Stimulated activated CD4-positive, alpha-beta T cell treated with anti-CD3 and anti-CD28 coated beads, Interleukin-2, amount 100 ng/mL, for 24 hours (primary cell): ENCODE measurements at regions not wholly inside any gene's neighbourhood (a gene's known extent, or its start where the extent isn't known, plus 50 kb on each side); places are given as distances from the start of the nearest gene placed in this dataset.

Experiments
- DNase-seq, 2 donors: peaks; one replicate each; pipeline ENCODE4 v3.0.0-alpha.2; 2020

- no peak for DNase-seq
Measured at GRCh38 chr15:70257573-70258248, 160.0 kb upstream of the TLE3 start.

- no peak for DNase-seq
Measured at GRCh38 chr15:70257047-70257446, 159.3 kb upstream of the TLE3 start.

- DNase-seq: no peak
Measured at GRCh38 chr15:70254311-70254869, 156.7 kb upstream of the TLE3 start.

- DNase-seq: no peak
Measured at GRCh38 chr15:70253461-70254156, 155.9 kb upstream of the TLE3 start.

DNA sequence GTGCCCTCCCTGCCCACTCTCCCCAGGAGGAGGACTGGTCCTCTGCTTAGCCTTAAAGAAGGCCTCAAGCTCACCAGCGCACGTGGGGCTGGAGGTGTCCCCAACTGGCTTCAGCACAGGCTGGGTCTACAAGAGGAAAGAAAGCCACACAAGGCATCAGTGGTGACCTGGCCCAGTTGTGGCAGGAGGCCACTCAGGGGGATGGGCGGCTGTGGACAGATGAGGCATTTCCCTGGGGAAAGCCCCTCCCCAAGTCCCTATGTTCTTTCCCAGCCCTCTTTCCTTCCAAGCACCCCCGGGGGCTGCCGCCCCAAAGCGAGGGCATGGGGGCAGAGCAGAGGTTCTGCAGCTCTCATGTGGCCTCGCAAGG, 155.2 kb upstream of the TLE3 start:
- DNase-seq: no peak

DNA sequence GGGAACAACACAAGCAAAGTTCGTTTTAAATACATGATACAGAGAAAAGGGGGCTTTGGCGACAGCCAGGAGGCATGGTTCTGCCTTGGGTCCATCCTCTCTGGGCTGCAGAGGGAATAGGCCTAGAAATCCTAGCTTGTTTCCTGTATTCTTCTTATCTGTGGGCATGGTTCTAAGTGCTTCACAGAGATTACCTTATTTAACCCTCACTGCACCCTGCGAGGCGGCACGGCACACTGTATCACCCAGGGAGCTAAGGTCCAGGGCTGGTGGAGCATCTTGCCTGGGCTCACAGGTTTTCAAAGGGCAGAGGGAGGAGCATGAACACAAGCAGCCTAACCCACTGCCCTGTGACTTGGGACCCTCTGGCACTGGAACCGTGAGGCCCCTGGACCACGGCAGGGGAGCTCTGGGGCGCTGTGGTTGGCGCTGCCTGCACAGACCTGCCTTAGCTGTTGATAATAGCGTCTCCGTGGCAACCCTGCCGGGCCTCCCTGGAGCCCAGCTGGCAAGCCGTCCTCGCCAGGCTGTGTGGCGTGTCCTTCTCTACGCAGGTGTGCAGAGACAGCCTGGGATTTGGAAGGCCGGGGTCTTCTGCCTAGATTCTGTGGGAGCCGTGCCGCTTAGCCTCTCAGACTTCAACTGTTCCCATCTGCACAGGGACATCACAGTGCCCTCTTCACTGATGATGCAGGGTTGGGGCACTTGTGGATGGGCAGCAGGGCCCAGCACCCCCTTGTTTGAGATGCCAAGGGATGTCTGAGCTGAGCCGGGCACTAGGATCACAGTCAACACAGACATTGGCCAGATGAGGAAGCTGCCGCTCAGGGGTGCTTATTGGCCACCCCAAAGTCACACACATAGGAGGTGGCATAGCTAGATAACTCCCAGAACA, 154.6 kb upstream of the TLE3 start:
- no peak for DNase-seq

GRCh38 chr15:70251246-70251990, 153.7 kb upstream of the TLE3 start:
- DNase-seq: no peak

GRCh38 chr15:70250208-70251201, 152.8 kb upstream of the TLE3 start:
- DNase-seq: no peak

- DNase-seq: no peak
Measured at GRCh38 chr15:70249616-70250015, 151.9 kb upstream of the TLE3 start.

- DNase-seq: no peak
Measured at GRCh38 chr15:70248116-70249025, 150.7 kb upstream of the TLE3 start.

DNA sequence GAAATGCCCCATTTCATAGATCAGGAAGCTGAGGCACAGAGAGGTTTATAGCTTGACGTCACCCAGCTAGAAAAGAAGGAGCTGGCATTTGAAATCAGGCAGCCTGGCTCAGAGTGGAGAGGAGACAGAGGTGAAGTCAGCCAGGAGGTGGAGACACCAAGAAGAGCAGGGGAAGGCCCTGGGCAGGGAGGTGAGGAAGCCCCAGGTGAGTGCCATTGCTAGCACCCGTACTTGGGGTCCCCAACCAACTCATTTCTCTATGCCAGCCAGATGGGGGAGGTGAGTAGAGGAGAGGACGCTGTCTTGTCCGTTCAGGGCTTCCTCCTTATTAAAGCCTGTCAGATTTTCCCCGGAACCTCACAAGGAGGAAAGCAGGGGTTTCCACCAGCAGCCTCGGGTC, 149.6 kb upstream of the TLE3 start:
- no peak for DNase-seq

- no peak for DNase-seq
Measured at GRCh38 chr15:70246623-70247220, 149.0 kb upstream of the TLE3 start.

DNA sequence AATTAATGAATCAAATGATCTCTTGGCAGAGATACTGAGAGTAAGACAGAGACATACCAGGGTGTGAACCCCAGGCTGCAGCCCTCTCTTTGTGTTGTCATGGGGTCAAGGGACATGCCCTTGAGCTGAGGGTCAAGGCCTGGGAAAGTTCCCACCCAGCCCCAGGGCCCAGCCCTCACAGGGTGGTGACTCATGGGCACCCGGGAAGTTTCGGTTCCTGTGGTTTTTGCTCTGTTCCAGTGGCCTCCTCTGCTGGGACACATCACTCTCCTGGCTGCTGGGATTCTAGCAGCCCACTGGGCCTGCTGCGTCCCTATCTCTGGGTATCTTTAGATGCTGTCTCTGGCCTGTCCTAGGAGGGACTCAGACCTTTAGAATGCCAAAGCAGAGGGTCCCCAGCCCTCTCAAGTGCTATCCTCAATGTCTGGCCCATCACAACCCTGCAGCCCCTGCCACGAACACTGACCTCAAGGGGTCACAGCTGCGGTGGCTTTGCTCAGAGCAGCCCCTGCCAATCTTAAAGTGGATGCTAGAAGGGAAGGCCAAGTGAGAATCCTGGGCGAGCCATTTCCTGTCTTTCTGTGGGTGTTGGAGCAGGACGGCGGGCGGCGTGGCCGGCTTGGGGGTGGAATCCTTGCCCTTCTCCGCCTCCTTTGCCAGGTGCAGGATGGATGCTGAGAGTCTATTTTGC, 148.4 kb upstream of the TLE3 start:
- DNase-seq: no peak

GRCh38 chr15:70244978-70245542, 147.3 kb upstream of the TLE3 start:
- no peak for DNase-seq

DNA sequence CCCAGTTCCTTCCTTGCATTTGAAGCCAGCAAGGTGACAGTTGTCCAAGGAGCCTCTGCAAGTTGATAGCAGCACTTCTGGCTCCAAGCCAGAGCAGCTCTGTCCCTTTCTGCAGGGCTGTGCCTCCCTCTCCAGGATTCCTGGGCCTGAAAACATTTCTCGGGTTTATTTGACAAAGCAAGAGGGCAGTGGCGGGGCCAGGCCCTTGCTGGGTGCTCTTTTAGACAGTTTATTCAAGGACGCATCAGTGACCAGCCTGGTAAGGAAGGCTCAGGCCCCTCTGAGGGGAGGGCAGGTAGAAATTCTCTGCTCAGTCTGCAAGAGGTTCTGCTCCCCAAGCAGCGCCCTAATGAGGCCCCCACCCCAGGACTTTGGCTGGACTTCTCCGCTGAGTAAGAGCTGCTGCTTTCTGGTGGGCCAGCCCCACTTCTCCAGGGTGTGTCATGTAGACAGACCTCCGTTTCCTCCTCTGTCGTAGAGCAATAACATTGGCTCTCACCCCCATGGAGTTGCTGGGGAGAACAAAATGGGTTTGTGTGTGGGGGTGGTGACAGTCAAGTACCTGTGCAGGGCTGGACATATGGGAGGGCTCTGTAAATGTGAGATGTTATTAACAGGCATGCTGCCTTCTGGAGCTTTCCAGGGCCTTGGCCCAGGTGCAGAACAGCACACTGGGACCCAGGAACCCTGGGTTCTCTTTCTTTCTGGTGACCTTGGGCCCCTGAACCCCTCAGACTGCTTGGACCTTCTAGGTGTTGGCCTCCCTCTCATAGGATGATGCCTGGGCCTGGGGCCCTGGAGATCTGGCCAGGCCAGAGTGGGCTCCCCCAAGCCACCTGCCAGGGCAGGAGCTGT, 146.2 kb upstream of the TLE3 start:
- DNase-seq: no peak

GRCh38 chr15:70242951-70243685, 145.4 kb upstream of the TLE3 start:
- no peak for DNase-seq
